Ammon's horn (tissue), 1 donor: ENCODE measurements at regions not wholly inside any gene's neighbourhood (a gene's known extent, or its start where the extent isn't known, plus 50 kb on each side); places are given as distances from the start of the nearest gene placed in this dataset.

ENCODE experiments used
- DNase-seq: peaks from one replicate; pipeline ENCODE4 v3.0.0-alpha.2; 2016; ENCODE audit warnings: low spot score

GRCh38 chr9:38286357-38286756 is 106.1 kb upstream of the ALDH1B1 start:
- DNase-seq: no peak

DNA sequence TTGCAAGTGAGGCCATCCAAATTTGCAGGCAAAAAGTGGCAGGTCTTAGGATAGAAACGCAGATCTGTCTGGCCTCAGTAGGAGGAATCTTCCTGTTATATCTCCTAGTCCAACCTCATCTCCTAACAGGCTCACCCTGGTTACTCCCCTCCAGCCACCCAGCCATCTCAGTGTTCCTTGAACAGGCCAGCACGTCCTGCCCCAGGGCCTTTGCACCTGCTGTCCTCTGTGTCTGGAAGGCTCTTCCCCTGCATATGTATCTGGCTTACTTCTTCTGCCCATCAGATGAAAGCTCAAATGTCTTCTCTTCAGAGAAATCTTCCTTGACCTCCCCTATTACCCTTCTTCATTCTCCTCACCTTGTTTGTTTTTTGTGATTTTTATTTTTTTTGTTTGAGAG is 107.3 kb upstream of the ALDH1B1 start:
- DNase-seq: no peak

DNA sequence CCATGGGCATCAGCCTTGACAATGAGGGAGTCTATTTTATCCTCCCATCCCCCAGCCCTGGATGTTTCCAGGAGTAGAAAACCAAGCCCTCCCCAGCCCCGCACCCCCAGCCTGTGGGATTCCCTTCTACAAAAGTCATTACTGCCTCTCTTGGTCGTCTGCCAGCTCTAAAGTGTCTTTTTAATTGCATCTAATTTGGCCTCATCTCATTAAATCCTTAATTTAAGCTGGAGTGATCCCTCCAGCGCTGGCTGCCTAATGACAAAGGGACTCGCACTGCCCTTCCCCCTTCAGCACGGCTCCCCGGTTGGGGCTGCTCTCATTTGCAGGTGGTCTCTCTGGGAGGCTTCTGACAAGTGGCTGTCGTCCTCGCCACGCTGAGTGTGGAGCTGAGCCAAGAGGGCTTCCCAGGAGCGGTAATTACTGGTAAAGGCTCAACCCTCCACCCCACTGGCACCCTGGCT is 107.9 kb upstream of the ALDH1B1 start:
- no peak for DNase-seq

DNA sequence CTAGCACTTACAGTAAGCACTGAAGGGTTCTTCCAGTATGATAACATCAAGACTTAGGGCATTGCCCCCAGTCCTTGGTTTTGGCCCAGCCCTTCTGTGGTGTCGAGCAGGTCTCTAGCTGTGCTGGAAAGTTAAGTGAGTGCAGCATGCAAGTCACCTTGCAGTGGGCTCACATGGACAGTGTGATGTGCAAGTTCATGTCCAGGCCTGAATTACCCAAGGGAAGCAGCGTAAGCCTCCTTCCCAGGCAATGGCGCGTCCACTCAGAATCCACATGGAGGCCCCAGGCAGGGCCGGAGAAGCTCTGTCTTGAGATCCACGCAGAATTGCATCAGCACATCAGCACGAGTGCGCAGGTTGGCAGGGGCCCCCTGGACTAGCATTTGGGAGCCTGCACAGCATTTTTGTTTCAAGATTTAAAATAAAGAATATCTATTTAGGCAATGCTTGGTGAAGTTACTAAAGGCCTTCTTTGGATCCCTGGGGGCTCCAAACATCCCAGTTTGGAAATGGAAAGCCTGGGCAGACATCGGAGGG is 108.4 kb upstream of the ALDH1B1 start:
- no peak for DNase-seq

- no peak for DNase-seq
Measured at GRCh38 chr9:38282756-38283155, 109.7 kb upstream of the ALDH1B1 start.

DNA sequence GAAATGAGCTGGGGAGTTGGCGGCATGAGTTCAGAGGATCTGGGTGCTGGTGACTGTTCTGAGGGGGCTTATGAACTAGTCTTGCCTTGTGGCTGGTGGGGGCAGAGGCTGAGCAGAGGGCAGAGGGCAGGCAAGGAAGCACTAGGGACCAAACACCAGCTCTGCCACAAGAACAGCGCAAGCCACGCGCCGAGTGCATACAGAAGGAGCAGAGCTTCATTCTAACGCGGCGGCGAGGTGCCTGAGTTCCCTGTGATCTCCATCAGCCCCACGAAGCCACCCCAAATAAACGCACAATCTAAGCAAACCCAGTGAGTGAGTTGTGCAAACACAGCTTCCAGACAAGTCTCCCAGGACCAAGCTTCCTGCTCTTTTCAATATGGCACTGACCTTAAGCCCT is 110.6 kb upstream of the ALDH1B1 start:
- DNase-seq: no peak

DNA sequence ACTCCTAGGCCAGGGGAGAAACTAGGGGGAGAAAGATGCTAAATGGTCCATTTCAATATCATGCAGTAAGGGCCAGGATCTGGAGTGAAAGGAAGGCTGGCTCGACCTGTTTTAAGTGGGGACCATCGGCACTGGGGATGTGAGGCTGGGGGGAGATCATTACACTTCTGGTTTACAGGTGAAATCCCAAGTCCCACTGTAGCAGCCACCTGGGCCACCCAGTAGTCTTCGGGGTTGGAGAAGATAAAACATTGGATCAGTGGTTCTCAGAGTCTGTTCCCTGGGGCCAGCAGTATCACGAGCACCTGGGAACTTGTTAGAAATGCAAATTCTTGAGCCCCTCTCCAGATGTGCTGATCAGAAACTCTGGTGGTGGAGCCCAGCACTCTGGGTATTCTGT is 111.3 kb upstream of the ALDH1B1 start:
- DNase-seq: no peak

- DNase-seq: no peak
Measured at GRCh38 chr9:38280251-38280800, 112.2 kb upstream of the ALDH1B1 start.

- DNase-seq: no peak
Measured at GRCh38 chr9:38278931-38279679, 113.4 kb upstream of the ALDH1B1 start.

DNA sequence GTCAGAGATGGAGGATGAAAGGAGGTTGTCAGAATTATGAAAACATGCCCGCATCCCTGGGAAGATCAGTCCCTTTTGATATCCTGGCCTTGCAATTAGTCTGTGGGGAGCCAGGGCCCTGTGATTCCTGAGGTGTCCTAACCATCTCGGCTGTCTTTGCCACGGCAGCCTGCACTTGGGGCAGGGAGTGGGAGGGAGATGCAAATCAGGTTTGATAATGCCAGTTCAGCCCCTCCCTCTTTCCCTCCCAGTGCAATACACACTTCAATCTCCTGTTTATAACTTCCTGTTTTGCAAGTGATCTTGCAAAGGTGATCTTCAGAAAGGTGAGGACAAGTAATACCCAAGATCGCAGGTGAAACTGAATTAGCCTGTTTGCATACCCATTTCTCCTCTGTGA is 114.0 kb upstream of the ALDH1B1 start:
- DNase-seq: no peak

- no peak for DNase-seq
Measured at GRCh38 chr9:38277601-38278200, 114.8 kb upstream of the ALDH1B1 start.

DNA sequence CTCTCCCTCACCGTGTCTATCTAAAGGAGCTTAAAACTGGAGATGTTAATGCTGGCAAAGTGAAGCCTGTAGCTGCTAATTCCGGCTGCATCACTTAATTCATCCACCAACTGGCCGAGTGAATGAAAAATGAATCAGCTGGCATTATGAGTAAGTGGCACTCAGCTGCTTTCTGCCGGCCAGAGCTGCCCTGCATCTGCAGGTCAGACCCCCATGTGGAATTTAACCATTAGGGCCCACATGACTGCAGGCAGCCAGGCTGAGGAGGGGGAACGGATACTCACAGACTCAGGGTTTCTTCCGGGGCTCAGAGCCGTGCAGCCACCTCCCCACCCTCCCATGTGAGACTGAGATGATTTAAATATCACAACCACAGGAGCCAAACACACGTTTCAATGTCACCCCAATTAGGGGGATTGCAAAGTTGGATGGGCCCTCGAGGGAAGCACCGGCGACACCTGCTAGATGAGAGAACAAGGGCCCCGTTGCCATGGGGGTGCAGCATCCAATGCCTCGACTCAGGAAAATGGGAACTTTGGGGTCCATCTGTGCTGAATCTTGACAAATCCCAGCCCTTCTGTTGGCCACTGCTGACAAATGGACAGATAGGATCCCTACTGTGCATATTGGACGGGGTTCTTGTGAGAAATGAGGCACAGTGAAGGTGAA is 115.6 kb upstream of the ALDH1B1 start:
- DNase-seq: no peak

DNA sequence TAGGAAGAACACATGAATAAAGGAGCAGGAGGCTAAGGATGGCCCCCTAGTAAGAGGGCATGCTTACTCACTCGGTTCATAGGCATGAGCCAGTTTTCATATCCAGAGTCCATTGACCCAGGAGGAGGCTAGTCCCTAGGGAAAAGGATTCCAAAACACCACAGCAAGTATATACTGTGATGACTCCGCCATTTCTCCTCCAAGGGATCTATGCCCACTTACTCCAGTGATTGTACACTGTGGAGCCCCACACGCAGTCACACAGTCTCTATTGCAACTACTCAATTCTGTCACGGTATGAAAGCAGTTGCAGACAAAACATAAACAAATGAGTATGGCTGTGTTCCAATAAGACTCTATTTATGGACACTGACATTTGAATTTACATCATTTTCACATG is 117.7 kb upstream of the ALDH1B1 start:
- no peak for DNase-seq

DNA sequence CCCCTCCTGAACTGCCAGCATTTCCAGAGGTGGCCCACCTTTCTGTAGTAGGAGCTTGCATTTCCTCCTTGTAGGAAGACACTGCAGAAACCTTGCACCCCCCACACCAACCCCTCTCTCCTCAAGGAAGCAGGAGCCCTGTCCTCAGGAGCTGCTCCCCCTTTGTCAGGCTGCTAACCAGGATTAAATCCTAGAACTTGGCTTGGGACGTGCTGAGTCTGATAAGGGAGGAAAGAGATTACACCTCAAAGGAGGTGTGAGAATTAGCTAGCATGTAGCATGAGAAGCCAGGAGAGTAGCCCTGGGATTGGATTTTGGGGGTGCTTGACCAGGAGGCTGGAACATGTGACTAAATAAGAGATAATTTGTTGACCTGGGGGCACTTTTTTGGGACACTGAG is 119.8 kb upstream of the ALDH1B1 start:
- no peak for DNase-seq

DNA sequence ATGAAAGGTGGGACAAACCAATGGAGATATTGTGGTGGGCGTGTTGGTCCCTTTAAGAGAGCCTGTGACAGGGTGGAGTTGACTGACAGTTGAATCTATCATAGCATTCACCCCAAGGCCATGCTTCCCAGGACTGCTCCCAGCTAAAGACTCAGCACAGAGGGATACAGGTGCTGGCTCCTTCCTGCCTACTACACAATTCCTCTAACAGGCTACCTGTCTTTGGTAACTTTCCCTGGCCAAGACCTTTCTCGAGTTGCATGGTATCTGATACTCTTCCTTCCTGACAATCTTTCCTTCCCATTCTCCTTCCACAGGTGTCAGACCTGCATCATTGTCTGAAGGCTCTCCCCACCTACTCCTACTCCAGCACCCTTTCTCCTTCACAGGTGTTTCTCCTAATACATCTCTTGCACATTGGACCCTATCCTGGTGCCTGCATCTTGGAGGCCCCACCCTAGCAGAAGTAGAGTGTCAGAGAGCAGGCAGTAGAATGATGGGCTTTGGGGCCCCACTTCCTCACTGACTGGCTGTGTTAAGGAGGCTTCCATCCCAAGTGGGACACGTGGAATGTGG is 120.7 kb upstream of the ALDH1B1 start:
- no peak for DNase-seq

DNA sequence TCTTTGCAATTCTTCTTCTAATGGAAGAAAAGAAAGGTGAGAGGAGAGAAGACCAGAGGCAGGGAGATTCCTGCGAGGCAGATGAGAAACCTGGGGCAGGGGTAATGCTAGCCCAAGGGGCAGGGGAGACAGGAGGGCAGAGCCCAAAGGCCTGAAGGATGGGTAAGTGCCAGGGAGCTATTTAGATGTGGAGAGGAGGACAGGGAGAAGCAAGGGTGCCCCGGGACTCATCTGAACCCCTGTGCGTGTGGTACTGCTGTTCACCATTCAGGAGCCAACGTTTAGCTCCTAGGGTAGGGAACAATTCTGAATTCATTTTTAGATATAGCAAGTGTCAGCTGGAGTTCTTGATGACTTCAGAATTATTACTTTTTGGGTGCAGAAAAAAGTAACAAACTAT is 122.7 kb upstream of the ALDH1B1 start:
- DNase-seq: no peak

GRCh38 chr9:38263532-38263931 is 129.0 kb upstream of the ALDH1B1 start:
- no peak for DNase-seq

GRCh38 chr9:38259519-38260218 is 132.8 kb upstream of the ALDH1B1 start:
- no peak for DNase-seq

DNA sequence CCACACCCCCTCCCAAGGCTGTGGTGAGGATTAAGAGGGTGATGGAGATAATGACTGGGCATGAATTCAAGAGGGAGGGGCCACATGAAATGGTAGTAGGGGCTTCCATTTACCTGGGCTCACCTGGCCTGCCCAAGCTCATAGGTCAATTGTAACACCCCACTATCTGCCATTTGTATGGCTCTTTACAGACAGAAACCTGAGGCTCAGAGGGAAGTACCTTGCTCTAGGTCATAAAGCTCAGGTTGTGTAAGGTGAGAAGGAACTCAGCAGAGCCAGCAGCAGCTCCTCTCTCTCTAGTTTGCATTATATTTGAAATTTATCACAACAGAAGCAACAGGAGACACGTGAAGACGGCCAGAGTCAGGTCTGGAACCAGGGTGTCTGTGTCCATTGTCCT is 133.4 kb upstream of the ALDH1B1 start:
- DNase-seq: no peak

GRCh38 chr9:38257626-38258215 is 134.8 kb upstream of the ALDH1B1 start:
- DNase-seq: no peak

DNA sequence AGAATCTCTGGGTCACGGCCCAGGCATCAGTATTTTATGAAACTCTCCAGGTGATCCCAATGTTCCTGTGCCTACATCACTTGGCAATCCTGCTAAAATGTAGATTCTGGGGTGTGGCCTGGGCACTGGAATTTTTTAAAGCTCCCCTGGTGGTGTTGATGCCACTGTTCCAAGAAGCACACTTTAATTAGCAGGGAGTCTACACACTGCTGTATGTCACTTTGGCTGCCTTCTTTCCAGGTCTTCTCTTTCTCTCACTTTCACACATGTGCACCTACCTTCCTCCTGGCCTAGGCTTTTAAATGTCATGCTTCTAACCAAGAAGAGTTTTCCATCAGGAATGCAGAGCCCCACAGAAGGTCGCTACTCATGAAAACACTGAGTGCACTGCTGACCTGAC is 136.0 kb upstream of the ALDH1B1 start:
- DNase-seq: no peak
